ENCODE measurements at regions not wholly inside any gene's neighbourhood (a gene's known extent, or its start where the extent isn't known, plus 50 kb on each side); places are given as distances from the start of the nearest gene placed in this dataset.

DNA sequence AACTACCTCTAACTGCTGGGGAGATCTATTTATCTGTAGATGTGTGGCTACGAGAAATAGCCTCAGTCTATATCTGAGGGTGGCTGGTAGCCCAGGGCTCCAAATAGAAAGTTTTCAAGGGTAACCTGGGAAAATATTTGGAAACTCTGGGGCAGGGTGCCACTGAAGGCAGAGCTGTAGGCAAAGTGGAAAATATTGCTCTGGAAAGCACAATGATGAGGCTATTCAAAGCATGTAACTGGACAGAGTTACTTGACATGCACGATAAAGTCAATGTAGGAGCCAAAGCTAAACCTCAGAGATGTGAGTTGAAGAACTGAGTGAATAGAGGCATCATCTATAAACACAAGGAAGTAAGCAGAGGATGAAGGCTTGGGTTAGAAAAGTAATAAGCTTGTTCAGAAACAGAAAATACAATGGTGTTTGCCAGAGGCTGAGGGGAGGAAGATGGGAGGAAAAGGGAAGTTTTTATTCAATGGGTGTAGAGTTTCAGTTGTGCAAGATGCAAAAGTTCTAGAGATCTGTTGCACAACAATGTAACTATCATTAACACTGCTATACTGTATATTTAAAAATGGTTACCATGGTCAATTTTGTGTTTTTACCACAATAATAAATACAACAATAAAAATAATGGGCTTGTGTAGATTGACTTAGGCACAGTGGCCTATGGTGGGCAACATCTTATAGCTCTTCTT, 171.6 kb downstream of the MBD2 start:
- no peaks in the 10 kb centered on the region for H3K4me1 ChIP-seq
- intact Hi-C loops (cut with DNase I), result no loop called here
- whole genome bisulfite sequencing (ENCODE audit: insufficient coverage, low coverage, low lambda C conversion rate, missing lambda C conversion rate), result 66% methylated on average over 2 of the region's 2 CpGs
- DNase-seq (no peak), ATAC-seq (no peak)
- no peaks in the 10 kb centered on the region for H3K27me3 ChIP-seq
- no peaks in the 10 kb centered on the region for H3K9me3 ChIP-seq
- H3K27ac ChIP-seq, result no peak overlapping the region
- no peak overlapping the region for H3K4me3 ChIP-seq
- H3K36me3 ChIP-seq, result no peaks in the 10 kb centered on the region
- no peak for TF ChIP-seq POLR2A (IDR thresholded peaks at IDR 0.05)
- TF ChIP-seq, protein P1, sequence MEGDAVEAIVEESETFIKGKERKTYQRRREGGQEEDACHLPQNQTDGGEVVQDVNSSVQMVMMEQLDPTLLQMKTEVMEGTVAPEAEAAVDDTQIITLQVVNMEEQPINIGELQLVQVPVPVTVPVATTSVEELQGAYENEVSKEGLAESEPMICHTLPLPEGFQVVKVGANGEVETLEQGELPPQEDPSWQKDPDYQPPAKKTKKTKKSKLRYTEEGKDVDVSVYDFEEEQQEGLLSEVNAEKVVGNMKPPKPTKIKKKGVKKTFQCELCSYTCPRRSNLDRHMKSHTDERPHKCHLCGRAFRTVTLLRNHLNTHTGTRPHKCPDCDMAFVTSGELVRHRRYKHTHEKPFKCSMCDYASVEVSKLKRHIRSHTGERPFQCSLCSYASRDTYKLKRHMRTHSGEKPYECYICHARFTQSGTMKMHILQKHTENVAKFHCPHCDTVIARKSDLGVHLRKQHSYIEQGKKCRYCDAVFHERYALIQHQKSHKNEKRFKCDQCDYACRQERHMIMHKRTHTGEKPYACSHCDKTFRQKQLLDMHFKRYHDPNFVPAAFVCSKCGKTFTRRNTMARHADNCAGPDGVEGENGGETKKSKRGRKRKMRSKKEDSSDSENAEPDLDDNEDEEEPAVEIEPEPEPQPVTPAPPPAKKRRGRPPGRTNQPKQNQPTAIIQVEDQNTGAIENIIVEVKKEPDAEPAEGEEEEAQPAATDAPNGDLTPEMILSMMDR (IDR thresholded peaks at IDR 0.05), result no peak

DNA sequence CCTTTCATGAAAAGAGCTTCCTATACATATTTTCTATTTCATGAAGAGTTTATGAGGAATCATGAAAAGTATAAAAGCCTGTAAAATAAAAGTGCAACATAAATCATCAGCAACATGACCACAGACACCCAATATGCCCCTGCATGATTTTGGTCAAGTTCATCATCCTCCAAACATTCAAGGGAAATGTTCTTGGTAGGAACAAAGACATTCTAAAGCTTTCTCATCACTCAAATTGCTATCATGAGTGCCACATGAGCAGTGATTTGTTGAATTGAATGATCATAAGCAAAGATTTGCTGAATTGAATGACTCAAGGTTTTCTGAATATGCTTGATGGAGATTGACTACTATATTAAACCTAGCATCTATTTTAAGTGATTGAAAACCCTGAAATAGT, 172.2 kb downstream of the MBD2 start:
- Histone ChIP-seq H3K27ac (no peak overlapping the region), H3K9me3 (no peaks in the 10 kb centered on the region), H3K36me3 (no peaks in the 10 kb centered on the region), H3K27me3 (no peaks in the 10 kb centered on the region), H3K4me3 (no peak overlapping the region), H3K4me1 (no peaks in the 10 kb centered on the region)
- TF ChIP-seq, protein P1 (IDR thresholded peaks at IDR 0.05), result no peak
- TF ChIP-seq POLR2A (IDR thresholded peaks at IDR 0.05), result no peak
- ATAC-seq (no peak), DNase-seq (no peak)
- intact Hi-C loops (cut with DNase I), result no loop called here

DNA sequence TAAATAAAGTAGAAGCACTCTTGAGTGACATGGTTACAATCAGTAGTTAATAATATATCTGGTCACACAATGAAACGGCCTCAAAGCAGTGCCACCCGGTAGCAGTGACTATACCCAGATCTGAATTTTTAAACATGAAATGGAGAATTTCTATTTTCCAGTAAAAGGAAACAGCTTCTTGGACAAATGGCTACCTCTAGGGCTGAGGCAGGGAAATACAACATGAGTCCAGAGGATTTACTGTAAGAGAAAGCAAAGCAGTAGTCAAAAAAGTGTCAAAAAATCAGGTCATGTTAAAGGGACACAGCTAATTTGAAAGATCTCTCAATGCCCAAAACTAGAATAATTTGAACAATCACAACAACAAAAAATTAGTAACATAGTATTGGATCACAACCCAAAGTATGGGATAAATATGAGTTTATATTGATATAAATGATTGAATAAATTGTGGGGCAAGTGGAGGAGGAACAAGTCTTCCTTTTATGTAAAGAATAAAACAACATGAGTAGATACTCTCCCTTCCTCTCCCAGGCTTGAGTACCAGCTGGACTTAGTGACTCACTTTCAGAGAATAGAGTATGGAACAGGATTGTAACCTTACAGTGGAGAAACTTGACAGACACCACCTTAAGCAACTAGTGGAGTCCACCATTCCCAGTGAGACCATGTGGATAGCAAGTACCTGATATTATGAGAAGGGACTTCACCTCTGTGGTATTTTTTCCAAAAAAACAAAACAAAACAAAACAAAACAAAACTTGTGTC, 180.8 kb downstream of the MBD2 start:
- DNase-seq, result no peak
- H3K4me1 ChIP-seq, result no peaks in the 10 kb centered on the region
- 64% methylated on average over 2 of the region's 2 CpGs for WGBS (ENCODE audit: insufficient coverage, low coverage, low lambda C conversion rate, missing lambda C conversion rate)
- no peaks in the 10 kb centered on the region for H3K27me3 ChIP-seq
- no peaks in the 10 kb centered on the region for H3K9me3 ChIP-seq
- no peak for ATAC-seq
- no peak overlapping the region for H3K4me3 ChIP-seq
- TF ChIP-seq, protein P1 (IDR thresholded peaks at IDR 0.05), result no peak
- TF ChIP-seq POLR2A (IDR thresholded peaks at IDR 0.05), result no peak
- intact Hi-C loops (cut with DNase I), result no loop called here
- no peak overlapping the region for H3K27ac ChIP-seq
- H3K36me3 ChIP-seq, result no peaks in the 10 kb centered on the region

DNA sequence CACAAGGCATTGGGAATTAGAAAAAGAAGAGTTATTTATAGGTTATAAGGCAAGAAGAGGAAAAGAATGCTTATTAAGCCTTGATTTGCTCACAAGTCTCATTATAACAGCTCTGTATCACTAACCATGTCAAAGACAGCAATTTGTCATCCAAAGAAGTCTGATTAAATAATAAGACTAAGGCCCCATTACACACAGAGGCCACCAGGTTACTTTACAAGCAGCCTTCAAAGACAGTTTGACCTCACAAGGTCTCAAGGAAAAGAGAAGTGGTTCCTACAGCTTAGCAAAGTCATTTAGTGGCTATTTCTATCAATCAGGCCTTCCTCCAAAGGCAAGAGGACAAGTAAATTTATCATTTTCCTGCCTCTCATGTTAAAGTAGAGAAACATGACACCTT, 188.5 kb downstream of the MBD2 start:
- TF ChIP-seq, protein P1 (IDR thresholded peaks at IDR 0.05), result no peak
- TF ChIP-seq POLR2A (IDR thresholded peaks at IDR 0.05), result no peak
- Histone ChIP-seq H3K9me3 (no peaks in the 10 kb centered on the region), H3K27me3 (no peaks in the 10 kb centered on the region), H3K4me1 (no peaks in the 10 kb centered on the region), H3K27ac (no peak overlapping the region), H3K36me3 (no peaks in the 10 kb centered on the region), H3K4me3 (no peak overlapping the region)
- DNase-seq (no peak), ATAC-seq (no peak)
- intact Hi-C loops (cut with DNase I), result no loop called here
